ENCODE measurements at regions not wholly inside any gene's neighbourhood (a gene's known extent, or its start where the extent isn't known, plus 50 kb on each side); places are given as distances from the start of the nearest gene placed in this dataset.
"Not testable (repeated sequence)": the region's sequence is repeated elsewhere in the genome, so short reads cannot be mapped to it uniquely, and the experiment has no call there.

GRCh38 chr2:37783545-37783944 lies 112.1 kb upstream of the CDC42EP3 start:
- DNase-seq: no peak

- no peak for DNase-seq
Observed at GRCh38 chr2:37784071-37784758, 112.8 kb upstream of the CDC42EP3 start.

- no peak for DNase-seq
Observed at GRCh38 chr2:37784759-37785149, 113.3 kb upstream of the CDC42EP3 start.

- no peak for DNase-seq
Observed at GRCh38 chr2:37786191-37786698, 114.8 kb upstream of the CDC42EP3 start.

- no peak for DNase-seq
Observed at GRCh38 chr2:37786854-37787253, 115.4 kb upstream of the CDC42EP3 start.

GRCh38 chr2:37788602-37789209 lies 117.3 kb upstream of the CDC42EP3 start:
- DNase-seq: no peak

- peak; percentile 27 for DNase-seq
Observed at GRCh38 chr2:37790019-37790418, 118.6 kb upstream of the CDC42EP3 start.

- DNase-seq: no peak
Observed at GRCh38 chr2:37790462-37790861, 119.0 kb upstream of the CDC42EP3 start.

GRCh38 chr2:37792366-37792765 lies 120.9 kb upstream of the CDC42EP3 start:
- no peak for DNase-seq

- no peak for DNase-seq
Observed at GRCh38 chr2:37793004-37793403, 121.6 kb upstream of the CDC42EP3 start.

- peak; percentile 35 for DNase-seq
Observed at GRCh38 chr2:37794717-37795116, 123.3 kb upstream of the CDC42EP3 start.

GRCh38 chr2:37795456-37795855 lies 124.0 kb upstream of the CDC42EP3 start:
- DNase-seq: no peak

GRCh38 chr2:37795938-37796337 lies 124.5 kb upstream of the CDC42EP3 start:
- DNase-seq: no peak

- no peak for DNase-seq
Observed at GRCh38 chr2:37796481-37796880, 125.0 kb upstream of the CDC42EP3 start.

GRCh38 chr2:37797081-37797480 lies 125.6 kb upstream of the CDC42EP3 start:
- DNase-seq: no peak

- DNase-seq: peak; percentile 67
Observed at GRCh38 chr2:37798315-37799005, 126.6 kb upstream of the RMDN2 start.

GRCh38 chr2:37800176-37800858 lies 124.8 kb upstream of the RMDN2 start:
- no peak for DNase-seq

- DNase-seq: no peak
Observed at GRCh38 chr2:37802211-37802752, 122.8 kb upstream of the RMDN2 start.

- DNase-seq: no peak
Observed at GRCh38 chr2:37802899-37803379, 122.1 kb upstream of the RMDN2 start.

- DNase-seq: not testable (repeated sequence)
Observed at GRCh38 chr2:37806004-37806403, 119.1 kb upstream of the RMDN2 start.

GRCh38 chr2:37809525-37809924 lies 115.6 kb upstream of the RMDN2 start:
- DNase-seq: peak; percentile 54

GRCh38 chr2:37809931-37810570 lies 115.0 kb upstream of the RMDN2 start:
- no peak for DNase-seq

Measured in inflammatory macrophage treated with lipopolysaccharide for 4 hours (primary cell).